Activated CD4-positive, alpha-beta T cell treated with anti-CD3 and anti-CD28 coated beads, Interleukin-2, Interleukin-6, amounts not matched to agents 100 ng/mL and 50 ng/mL, durations not matched to agents 16 hours and 8 hours (primary cell): ENCODE measurements at regions not wholly inside any gene's neighbourhood (a gene's known extent, or its start where the extent isn't known, plus 50 kb on each side); places are given as distances from the start of the nearest gene placed in this dataset.

ENCODE experiments used
- DNase-seq: peaks from one replicate; pipeline ENCODE4 v3.0.0-alpha.2; 2020

DNA sequence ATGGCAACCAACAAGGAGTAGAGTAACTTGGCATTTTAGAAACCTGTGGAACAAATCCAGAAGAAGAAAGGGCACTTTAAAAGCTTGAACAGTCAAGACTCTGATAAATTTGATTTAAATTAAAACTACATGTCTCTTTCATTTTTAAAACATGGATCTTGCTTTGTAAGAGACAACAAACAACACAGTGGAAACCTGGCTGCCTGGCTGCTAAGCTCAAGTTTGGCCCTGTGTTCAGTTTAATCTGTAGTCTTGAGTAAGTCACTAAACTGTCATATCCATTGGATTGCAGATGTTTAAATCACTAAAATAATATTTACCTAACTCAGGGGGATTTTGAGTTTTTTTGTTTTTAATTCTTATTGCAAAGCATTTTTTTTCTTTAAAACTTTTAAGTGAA, 374.9 kb upstream of the SEMA3D start:
- no peak for DNase-seq

DNA sequence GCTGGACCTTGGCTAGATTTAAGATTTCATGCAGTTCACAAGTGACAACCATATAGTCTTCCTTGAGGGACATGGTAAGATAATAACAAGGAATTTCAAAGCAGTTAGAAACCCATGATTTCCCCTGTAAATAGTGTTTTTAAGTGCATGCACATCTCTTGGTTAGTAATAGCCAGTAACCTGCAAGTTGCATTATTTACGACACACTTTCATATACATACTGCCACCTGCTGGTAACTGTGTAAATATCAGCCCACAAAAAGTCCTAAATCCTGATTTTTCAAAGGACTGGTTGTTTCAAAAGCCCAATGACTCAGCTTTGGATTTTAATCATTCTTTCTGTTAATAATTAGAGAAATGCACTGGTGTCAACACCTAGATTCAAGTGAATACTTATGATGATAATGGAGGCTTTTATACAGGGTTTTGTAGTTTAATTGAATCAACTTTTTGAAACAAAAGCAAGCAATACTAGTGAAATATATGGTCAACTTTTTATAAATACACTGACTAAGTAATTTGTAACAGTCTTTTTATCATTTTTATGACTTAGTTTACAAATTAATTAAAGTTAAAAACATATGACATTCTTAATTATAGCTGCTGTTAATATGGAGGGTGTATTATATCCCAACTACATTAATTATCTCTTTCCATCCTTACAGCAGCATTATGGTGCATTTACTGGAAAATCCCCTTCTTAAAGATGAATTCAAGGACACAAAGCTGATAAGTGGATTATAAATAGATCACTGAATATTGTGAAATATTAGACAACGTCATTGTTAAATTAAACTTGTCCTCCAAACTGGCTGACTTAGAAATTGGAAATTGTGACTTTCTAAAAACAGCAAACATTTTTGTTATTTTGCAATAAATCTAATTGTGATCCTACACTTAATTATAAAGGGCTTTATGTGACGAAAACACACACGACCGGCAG, 367.7 kb upstream of the SEMA3D start:
- peak; percentile 48 for DNase-seq

DNA sequence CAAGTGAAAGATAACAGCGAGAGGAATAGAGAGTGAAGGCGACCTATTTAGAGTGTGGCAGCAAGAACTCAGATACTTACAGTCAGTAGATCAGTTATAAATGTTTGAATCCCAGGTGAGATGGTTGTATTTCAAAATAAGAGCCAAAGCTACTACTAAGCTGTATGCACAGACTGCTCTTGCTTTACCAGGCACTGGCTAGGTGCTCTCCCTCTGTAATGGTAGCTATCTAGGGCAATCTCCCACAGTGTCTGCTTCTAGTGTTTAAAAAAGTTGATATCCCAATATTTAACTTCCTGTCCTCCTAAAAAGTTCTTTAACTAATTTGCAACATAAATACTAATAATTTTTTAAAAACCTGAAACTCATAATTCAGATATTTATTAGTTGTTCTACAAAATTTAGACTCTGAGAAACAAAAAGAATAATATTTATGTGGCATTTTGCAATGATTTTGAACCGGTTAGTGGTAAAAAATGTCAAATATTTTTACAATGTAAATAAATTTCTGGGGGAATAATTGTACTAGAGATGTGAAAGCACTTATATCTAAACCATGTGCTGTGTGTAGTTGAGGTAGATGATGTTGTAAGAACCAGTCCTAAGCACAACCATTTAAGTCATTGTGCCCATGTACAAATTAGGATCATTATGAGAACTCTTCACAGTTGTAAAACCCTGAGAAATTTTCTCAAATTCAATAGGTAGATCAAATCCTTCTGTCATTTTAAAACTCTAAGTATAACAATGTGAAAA, 349.3 kb upstream of the SEMA3D start:
- no peak for DNase-seq

DNA sequence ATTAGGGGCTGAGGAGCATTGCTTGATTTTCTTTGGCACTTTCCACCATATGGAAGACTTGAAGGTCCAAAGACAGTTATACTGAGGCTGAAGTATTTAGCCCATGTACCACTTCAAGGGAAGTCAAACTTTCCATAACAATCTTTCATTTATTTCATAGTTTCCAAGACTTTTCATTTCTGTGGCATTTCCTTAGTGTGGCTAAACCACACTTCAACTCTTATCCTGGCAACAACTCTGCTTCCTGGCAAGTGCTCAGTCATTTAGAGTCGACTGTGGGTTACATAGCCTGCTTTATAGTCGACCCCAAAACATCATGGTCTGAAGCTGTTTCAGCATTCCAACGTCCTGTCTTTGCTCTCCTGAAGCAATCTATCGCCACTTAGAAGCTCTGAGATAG, 343.0 kb upstream of the SEMA3D start:
- DNase-seq: no peak

DNA sequence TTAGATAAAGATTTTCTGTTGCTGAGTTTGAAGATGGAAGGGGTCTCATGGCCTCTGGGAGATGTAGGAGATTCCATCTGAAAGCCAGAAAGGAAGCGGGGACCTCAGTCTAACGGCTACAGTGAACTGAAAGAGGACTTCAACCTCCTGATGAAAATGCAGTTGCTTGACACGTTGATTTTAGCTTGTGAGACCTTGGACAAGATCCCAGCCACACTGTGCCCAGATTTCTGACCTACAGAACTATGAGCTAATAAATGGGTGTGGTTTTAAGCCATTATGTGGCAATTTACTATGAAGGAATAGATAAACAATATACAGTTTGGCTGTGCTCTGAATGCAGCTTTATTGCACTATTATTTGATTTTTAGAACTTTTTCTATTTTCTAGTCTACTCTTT, 342.3 kb upstream of the SEMA3D start:
- no peak for DNase-seq

DNA sequence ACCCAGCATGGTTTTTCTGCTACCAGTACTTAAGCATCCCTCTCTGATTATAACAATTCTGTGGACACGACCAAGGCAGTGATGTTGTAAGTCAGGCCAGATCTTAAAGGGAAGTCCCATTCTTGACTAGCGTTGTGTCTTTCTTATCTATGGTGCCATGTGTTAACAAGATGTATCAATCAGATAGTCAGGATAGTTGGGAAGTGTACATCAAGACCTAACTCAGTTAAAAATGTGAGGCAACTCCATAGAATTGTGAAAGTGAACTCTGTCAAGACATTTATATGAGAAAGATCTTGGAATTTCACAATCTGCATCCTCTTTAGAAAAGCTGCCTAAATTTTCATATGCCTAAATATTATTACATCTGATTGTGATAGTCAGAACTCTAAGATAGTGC, 341.7 kb upstream of the SEMA3D start:
- no peak for DNase-seq

DNA sequence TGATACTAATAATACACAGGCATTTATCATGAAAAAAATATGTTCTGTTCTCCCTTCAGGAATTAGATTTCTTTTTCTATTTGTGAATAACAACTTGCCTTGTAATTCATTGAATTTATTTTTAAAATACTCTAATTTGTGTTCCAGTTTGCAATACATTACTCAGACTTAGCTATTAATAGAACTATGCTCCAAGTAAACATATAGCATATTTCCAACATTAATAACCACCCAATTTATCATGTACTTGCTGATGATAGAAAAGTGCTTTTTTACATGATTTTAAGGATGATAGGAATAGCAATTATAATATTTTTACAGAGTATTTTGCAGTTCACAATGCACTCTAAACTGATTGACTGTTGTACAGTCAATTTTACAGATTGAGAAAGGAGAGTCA, 338.8 kb upstream of the SEMA3D start:
- DNase-seq: no peak

DNA sequence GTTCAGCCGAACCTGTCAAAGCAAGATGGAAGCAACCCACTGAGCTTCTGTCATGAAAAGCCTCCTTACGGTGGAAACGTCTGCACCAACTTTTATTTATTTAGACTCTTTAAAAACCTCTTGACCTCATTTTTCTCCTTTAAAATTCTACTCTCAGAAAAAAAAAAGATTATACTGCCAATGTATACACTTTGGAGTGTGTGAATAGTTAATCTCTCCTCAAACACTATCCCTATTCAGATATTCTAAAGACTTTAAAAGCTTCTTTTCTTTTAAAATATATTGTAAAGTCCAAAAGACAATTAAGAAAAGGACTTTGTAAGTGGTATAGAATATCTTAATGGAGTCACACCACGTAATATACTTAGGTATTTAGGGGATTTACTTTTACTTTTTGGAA, 335.2 kb upstream of the SEMA3D start:
- no peak for DNase-seq

DNA sequence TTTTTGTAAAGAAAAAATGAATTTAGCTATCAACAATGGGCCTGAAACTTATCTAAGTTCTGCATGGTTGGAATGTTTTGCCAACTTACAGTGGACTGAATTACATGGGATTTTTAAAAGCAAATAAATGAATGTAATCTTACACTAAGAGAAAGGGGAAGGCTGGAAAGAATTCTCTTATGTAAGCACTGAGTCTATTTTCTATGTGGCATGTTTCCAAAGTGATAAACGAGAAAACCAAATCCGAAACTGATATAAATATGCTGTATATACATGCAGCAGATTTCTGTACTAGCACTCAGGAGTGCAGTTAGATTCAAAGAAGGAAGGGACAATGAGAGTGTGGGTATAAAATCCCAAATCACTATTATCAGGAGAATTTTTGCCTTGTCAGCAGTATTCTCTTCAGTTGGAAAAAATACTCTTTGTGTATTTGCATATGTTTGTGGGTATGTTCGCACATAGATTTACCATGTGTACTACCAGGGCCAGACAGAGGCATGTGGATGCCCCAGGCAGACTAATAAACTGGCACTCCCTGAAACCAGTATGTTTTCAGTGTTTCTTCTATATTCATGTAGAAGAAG, 334.3 kb upstream of the SEMA3D start:
- DNase-seq: no peak

DNA sequence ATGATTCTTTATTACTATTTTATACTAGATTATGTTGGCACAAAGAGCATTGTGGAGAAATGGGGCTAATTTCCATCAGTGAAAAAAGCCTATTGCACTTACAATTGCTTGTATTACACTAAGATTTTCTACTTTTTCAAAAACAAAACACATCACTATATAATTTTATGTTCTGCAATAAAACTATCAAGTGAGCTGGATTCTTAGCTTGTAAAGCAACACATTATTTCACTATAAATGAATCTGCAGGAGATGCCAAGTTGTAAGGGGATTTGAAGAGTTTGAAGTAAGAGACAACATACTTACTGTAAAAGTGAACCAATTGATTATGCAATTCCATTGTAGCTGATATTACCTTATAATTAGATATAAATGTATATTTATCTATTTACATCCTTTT, 333.3 kb upstream of the SEMA3D start:
- DNase-seq: no peak

DNA sequence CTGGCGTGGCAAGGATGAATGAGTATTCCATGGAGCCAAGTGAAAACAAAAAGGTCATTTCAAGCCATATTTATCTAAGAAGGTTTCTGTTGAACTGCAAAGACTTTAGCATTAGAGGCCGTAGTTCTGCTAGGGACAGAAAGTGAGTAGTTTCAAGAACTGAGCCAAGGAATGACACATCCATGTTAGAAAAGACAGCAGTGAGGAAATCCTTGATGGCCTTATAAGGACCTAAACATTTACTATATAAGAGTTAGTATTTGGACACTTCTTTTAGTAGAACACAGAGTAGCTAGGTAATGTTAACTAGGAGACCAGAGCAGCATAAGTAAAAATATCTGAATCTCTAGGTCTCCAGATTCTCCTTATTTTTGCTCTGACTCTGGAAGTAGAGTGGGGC, 329.8 kb upstream of the SEMA3D start:
- no peak for DNase-seq

DNA sequence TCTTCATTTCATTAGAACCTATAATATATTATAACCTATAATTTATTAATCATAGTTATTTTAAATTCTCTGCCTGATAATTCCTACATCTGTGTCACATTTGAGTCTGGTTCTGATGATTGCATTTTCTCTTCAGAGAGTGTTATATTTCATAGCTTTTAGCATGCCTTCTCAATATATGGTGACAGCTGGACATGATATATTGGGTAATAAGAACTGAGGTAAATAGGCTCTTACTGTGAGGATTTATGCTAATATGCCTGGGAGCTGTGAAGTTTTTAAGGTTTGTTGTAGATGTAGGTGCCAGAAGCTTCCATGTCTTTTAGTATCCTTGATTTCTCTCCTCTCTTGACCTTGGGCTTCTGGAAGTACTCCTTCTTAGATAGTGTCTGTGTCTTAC, 325.9 kb upstream of the SEMA3D start:
- DNase-seq: no peak

DNA sequence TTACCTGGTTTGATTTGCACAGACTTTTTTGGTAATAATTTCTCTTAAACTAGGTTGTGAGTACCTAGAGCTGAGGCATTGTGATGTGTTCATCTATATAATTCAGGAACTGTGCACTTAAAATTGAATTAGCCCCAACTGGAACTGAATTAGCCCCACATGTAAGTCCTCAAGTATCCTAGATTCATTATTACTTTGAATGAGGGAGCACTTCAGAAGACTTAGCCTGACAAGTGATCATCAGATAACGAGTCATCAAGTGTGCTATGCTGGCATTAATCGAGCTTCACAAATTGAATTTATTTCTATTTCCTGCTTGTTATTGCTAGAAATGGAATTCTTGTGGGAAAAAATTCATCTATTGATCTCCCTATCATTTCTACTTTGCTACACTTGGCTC, 323.4 kb upstream of the SEMA3D start:
- no peak for DNase-seq

DNA sequence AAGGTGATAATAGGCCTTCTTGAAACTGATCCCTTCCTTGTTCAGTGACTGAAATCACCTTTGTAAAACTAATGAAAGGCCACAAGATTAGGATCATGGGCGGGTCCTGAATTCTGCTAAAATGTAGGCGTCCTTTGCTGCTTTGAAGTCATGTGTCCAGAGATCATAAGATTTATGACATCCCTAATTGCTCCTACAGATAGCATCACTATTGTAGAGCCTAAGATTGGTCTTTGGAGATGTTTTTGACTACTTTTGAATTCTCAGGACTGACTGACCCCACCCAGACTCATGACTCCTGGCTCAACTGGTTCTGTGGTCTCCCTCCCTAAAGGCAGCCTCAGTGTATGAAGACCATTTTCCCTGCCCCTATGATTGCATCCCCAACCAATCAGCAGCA, 322.6 kb upstream of the SEMA3D start:
- no peak for DNase-seq

DNA sequence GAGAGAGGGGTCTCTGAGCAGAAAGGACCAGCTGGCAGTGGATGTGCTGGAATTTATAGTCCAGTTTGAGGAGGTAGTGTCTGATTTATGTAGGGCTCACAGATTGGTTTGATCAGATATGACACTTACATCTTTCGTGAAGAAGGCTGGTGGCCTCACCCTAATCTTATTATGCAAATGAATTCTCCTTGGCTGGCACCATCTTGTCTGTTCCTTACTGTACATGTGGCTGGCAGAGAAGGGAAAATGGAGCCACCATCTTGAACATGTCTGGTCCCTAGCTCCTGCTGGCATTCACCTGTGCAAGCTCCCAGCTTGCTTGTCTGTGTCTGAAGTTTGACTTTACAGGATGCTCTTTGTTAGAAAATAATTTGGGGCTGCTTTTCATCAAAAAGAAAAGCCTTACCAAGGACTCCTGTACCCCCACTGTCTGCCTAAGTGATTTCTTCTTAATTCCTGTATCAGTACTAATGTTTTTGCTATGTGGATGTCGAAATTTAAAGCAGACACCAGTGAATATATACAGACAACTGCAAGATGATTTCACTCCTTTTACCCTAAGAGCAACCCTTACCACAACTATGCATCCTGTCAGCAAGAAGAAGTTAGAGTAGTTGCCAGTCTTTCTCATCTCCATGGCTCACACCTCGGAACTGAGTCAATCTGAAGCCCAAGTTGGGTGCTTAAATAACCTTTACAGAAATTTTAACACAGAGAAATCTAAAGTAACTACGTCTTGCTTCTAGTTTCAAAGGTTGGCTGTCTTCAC, 322.0 kb upstream of the SEMA3D start:
- DNase-seq: no peak

DNA sequence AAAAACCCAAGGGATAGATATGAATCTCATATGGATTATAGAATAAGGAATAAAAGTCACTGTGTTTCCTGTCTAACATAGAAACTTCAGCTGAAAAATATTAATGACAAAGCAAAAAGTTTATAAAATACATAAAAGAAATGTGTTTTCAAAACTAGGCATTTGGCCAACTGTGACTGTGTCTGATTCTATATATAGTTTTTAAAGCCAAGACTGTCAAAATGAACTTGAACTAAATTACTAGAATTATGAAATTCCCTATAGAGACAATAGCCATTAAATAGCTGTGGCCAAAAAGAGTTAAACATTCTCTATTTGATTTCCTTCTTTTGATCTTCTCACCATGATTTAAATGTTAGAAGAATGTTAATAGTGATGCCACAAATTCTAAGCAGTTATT, 311.2 kb upstream of the SEMA3D start:
- DNase-seq: no peak

DNA sequence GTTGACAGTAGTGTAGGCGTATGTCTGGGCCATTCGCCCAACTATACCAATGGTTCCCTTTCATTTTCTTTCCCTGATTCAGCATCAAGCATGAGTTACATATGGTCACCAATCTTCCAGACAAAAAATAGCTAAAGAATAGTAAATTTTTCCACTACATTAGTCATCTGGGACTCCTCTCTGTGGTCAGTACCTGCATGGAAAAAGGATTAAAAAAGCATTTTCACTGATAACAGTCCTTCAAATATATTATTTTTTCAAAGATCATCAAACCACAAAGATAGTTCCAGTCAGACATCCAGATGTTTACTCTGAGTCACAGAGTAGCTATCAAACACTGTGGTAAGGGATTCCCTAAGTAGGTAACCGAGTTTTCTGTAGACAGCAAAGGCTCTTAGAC, 302.6 kb upstream of the SEMA3D start:
- DNase-seq: no peak

DNA sequence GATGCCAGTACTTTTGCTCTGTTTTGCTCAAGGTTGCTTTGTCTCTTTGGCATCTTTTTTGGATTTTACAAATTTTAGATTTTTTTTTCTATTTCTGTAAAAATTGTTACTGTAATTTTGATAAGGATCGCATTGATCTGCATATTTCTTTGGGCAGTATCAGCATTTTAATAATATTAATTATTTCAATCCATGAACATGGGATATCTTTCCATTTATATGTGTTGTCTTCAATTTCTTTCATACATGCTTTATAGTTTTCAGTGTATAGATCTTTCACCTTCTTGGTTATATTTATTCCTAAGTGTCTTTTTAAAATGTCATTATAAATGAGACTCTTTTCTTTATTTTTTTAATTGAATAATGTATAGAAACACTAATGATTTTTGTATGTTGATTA, 301.6 kb upstream of the SEMA3D start:
- DNase-seq: no peak

DNA sequence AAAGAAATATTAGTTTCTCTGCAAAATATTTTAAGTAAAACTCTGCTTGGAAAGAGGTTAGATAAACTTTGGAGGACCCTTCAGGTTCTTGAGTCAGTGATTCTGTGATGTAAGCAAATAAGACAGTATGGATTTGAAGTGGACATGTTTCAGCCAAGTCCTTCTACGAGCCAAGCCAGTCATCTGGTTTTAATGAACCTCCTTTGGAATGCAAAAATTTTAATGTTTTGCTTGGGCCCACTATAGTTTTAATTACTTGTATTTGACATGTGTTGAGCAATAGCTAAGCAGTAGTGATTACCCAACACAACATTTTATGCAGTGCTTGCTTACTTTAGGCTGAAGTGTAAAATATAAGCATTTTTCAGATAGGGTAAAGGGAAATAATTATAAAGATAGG, 296.3 kb upstream of the SEMA3D start:
- DNase-seq: no peak

DNA sequence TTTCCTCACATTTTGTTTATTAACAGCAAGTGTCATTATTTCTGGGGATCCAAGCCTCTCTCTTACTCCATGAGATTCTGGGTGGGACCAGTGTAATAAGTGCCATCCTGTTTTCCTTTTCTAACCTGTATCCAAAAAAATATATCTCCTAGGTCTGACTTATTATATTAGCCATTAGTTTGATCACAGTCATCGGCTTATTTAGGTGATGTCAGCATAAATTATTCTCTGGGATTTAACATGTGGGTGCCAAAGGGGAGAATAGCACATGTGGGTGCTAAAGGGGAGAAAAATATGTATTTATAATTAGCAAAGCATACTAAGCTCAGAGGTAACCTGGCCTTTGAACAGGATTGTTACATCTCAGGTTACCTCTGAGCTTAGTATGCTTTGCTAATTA, 293.8 kb upstream of the SEMA3D start:
- no peak for DNase-seq

DNA sequence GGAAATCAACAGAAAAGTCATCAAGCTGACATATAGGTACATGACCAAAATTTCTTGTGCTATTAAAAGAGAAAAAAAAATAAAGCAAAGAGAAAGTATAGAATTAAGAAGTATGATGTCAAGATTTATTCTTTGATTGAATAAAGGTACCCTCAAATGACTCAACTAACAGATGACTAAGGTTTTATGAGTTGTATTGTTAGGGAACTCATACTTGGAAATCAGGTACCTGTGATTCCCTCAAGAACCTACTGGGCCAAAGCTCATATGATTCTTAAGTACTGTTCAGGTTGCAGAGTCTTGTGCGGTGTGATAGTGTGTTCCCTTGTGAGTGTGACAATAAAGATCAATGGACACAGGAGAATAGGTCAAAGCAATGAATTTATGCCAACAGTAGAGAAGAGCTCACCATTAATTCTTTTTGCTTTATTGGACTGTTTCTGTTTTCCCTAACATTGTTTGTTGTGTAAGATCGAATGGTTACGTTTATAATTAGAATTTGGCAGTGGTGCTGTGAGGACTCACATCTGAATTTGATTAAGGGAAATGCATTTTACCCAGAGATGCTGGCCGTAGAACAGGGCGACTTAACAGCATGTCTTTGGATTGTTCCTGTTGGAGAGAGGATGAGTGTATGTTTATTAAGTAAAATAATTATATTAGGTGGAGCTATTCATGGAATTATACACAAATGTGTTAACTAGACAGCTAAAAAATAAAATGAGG, 293.2 kb upstream of the SEMA3D start:
- DNase-seq: no peak

DNA sequence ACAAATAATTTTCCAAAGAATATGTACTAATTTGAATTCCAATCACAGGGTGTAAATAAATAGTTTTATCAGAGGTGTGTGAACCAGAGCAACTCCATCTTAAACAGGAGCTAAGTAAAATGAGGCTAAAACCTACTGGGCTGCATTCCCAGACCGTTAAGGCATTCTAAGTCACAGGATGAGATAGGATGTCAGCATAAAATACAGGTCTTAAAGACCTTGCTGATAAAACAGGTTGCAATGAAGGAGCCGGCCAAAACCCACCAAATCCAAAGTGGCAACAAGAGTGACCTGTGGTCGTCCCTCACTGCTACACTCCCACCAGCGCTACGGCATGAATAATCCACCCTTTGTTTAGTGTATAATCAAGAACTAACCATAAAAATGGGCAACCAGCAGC, 291.7 kb upstream of the SEMA3D start:
- DNase-seq: no peak

DNA sequence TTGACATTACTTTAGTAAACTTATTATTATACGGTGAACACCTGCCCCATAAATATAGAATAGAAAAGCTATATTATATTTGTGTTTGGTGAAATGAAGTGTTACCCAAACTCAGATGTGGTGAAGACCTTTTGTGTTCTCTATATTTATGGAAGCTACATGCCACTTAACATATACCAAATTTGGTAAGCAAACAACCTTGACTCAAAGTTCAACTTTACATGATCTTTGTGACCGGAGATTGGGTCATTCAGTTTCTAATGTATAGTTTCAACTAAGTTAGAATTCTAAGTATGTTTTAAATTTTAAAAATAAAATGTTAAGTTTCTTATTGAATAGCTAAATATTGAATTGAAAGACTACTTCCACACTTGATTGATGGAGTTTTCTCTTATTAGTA, 288.6 kb upstream of the SEMA3D start:
- DNase-seq: no peak
